ENCODE measurements at regions not wholly inside any gene's neighbourhood (a gene's known extent, or its start where the extent isn't known, plus 50 kb on each side); places are given as distances from the start of the nearest gene placed in this dataset.
A peak's percentile ranks its signal among the peaks of the same experiment; 100 is the strongest.

- DNase-seq (ENCODE audit: low spot score): no peak
Measured at GRCh38 chr13:44153496-44153895, 220.1 kb upstream of the SERP2 start.

- peak; percentile 48 for DNase-seq (ENCODE audit: low spot score)
Measured at GRCh38 chr13:44155422-44156293, 218.0 kb upstream of the SERP2 start.

GRCh38 chr13:44156294-44156658 lies 217.3 kb upstream of the SERP2 start:
- no peak for DNase-seq (ENCODE audit: low spot score)

GRCh38 chr13:44157606-44158005 lies 216.0 kb upstream of the SERP2 start:
- DNase-seq (ENCODE audit: low spot score): no peak

- DNase-seq (ENCODE audit: low spot score): no peak
Measured at GRCh38 chr13:44158098-44158521, 215.5 kb upstream of the SERP2 start.

GRCh38 chr13:44158881-44159632 lies 214.6 kb upstream of the SERP2 start:
- DNase-seq (ENCODE audit: low spot score): no peak

- no peak for DNase-seq (ENCODE audit: low spot score)
Measured at GRCh38 chr13:44159633-44160279, 213.9 kb upstream of the SERP2 start.

- no peak for DNase-seq (ENCODE audit: low spot score)
Measured at GRCh38 chr13:44160591-44161191, 212.9 kb upstream of the SERP2 start.

- DNase-seq (ENCODE audit: low spot score): no peak
Measured at GRCh38 chr13:44163108-44163507, 210.5 kb upstream of the SERP2 start.

GRCh38 chr13:44165221-44165888 lies 208.3 kb upstream of the SERP2 start:
- DNase-seq (ENCODE audit: low spot score): no peak

- DNase-seq (ENCODE audit: low spot score): no peak
Measured at GRCh38 chr13:44165889-44166496, 207.6 kb upstream of the SERP2 start.

GRCh38 chr13:44169018-44169911 lies 204.4 kb upstream of the SERP2 start:
- DNase-seq (ENCODE audit: low spot score): no peak

GRCh38 chr13:44170731-44171130 lies 202.9 kb upstream of the SERP2 start:
- DNase-seq (ENCODE audit: low spot score): no peak

- no peak for DNase-seq (ENCODE audit: low spot score)
Measured at GRCh38 chr13:44171156-44171555, 202.5 kb upstream of the SERP2 start.

- no peak for DNase-seq (ENCODE audit: low spot score)
Measured at GRCh38 chr13:44171861-44172260, 201.8 kb upstream of the SERP2 start.

GRCh38 chr13:44172281-44172810 lies 201.3 kb upstream of the SERP2 start:
- DNase-seq (ENCODE audit: low spot score): no peak

- DNase-seq (ENCODE audit: low spot score): no peak
Measured at GRCh38 chr13:44174769-44175425, 198.7 kb upstream of the SERP2 start.

GRCh38 chr13:44176173-44176572 lies 197.5 kb upstream of the SERP2 start:
- DNase-seq (ENCODE audit: low spot score): no peak

GRCh38 chr13:44180876-44181536 lies 192.6 kb upstream of the SERP2 start:
- DNase-seq (ENCODE audit: low spot score): no peak
